ENCODE measurements at regions not wholly inside any gene's neighbourhood (a gene's known extent, or its start where the extent isn't known, plus 50 kb on each side); places are given as distances from the start of the nearest gene placed in this dataset.

- no peak for TF ChIP-seq POLR2AphosphoS5 (IDR thresholded peaks at IDR 0.05; ENCODE audit: low read depth, low read length)
- TF ChIP-seq REST (IDR thresholded peaks at IDR 0.05; ENCODE audit: insufficient read depth in 1 of 2, low read depth in 2 of 2, low read length in 2 of 2): no peak
- no peak for TF ChIP-seq TAF1 (IDR thresholded peaks at IDR 0.05; ENCODE audit: borderline replicate concordance, insufficient read depth, low read length)
- no peak for TF ChIP-seq FOXP2 (optimal IDR thresholded peaks at IDR 0.05; ENCODE audit: borderline replicate concordance, extremely low read depth, extremely low read length, insufficient read depth)
- no peak for TF ChIP-seq SIN3A (IDR thresholded peaks at IDR 0.05; ENCODE audit: borderline replicate concordance, insufficient read depth, low read length)
Observed at GRCh38 chr9:118536153-118536552, 832.0 kb downstream of the TLR4 start.

- TF ChIP-seq POLR2AphosphoS5 (IDR thresholded peaks at IDR 0.05; ENCODE audit: low read depth, low read length) (no peak), FOXP2 (optimal IDR thresholded peaks at IDR 0.05; ENCODE audit: borderline replicate concordance, extremely low read depth, extremely low read length, insufficient read depth) (no peak), TAF1 (IDR thresholded peaks at IDR 0.05; ENCODE audit: borderline replicate concordance, insufficient read depth, low read length) (no peak), REST (IDR thresholded peaks at IDR 0.05; ENCODE audit: insufficient read depth in 1 of 2, low read depth in 2 of 2, low read length in 2 of 2) (no peak), SIN3A (IDR thresholded peaks at IDR 0.05; ENCODE audit: borderline replicate concordance, insufficient read depth, low read length) (no peak)
Observed at GRCh38 chr9:118538959-118539358, 830.3 kb downstream of the BRINP1 start.

- TF ChIP-seq REST (IDR thresholded peaks at IDR 0.05; ENCODE audit: insufficient read depth in 1 of 2, low read depth in 2 of 2, low read length in 2 of 2) (no peak), FOXP2 (optimal IDR thresholded peaks at IDR 0.05; ENCODE audit: borderline replicate concordance, extremely low read depth, extremely low read length, insufficient read depth) (no peak), TAF1 (IDR thresholded peaks at IDR 0.05; ENCODE audit: borderline replicate concordance, insufficient read depth, low read length) (no peak), POLR2AphosphoS5 (IDR thresholded peaks at IDR 0.05; ENCODE audit: low read depth, low read length) (no peak), SIN3A (IDR thresholded peaks at IDR 0.05; ENCODE audit: borderline replicate concordance, insufficient read depth, low read length) (no peak)
Observed at GRCh38 chr9:118553465-118553864, 815.8 kb downstream of the BRINP1 start.

GRCh38 chr9:118554987-118555386, 814.2 kb downstream of the BRINP1 start:
- TF ChIP-seq SIN3A (IDR thresholded peaks at IDR 0.05; ENCODE audit: borderline replicate concordance, insufficient read depth, low read length) (no peak), REST (IDR thresholded peaks at IDR 0.05; ENCODE audit: insufficient read depth in 1 of 2, low read depth in 2 of 2, low read length in 2 of 2) (no peak), POLR2AphosphoS5 (IDR thresholded peaks at IDR 0.05; ENCODE audit: low read depth, low read length) (no peak), TAF1 (IDR thresholded peaks at IDR 0.05; ENCODE audit: borderline replicate concordance, insufficient read depth, low read length) (no peak), FOXP2 (optimal IDR thresholded peaks at IDR 0.05; ENCODE audit: borderline replicate concordance, extremely low read depth, extremely low read length, insufficient read depth) (no peak)

GRCh38 chr9:118558026-118558425, 811.2 kb downstream of the BRINP1 start:
- no peak for TF ChIP-seq SIN3A (IDR thresholded peaks at IDR 0.05; ENCODE audit: borderline replicate concordance, insufficient read depth, low read length)
- TF ChIP-seq TAF1 (IDR thresholded peaks at IDR 0.05; ENCODE audit: borderline replicate concordance, insufficient read depth, low read length): no peak
- TF ChIP-seq FOXP2 (optimal IDR thresholded peaks at IDR 0.05; ENCODE audit: borderline replicate concordance, extremely low read depth, extremely low read length, insufficient read depth): no peak
- no peak for TF ChIP-seq POLR2AphosphoS5 (IDR thresholded peaks at IDR 0.05; ENCODE audit: low read depth, low read length)
- TF ChIP-seq REST (IDR thresholded peaks at IDR 0.05; ENCODE audit: insufficient read depth in 1 of 2, low read depth in 2 of 2, low read length in 2 of 2): no peak
